SK-N-SH treated with all-trans-retinoic acid at 6 μM for 48 hours (cell line): ENCODE measurements at regions not wholly inside any gene's neighbourhood (a gene's known extent, or its start where the extent isn't known, plus 50 kb on each side); places are given as distances from the start of the nearest gene placed in this dataset.

Experiments used
- ATAC-seq: fragments of 200-7000 bp; cut with Tn5 transposase; 3 replicates; pipeline ENCODE4 v1.9.1; 2020; ENCODE audit warnings: mild to moderate bottlenecking, moderate library complexity
- CSDC2 ChIP-seq: fragments of 250-450 bp; sonication (Bioruptor Pico); IDR thresholded peaks from 2 replicates; pipeline ENCODE4 v1.5.0; 2020; ENCODE audit warnings: mild to moderate bottlenecking, moderate library complexity
- ESRRG ChIP-seq: fragments of 250-450 bp; sonication (Bioruptor Pico); IDR thresholded peaks from 2 replicates; pipeline ENCODE4 v1.6.1; 2021; ENCODE audit warnings: mild to moderate bottlenecking
- GLIS3 ChIP-seq: fragments of 250-450 bp; sonication (Bioruptor Pico); IDR thresholded peaks from 2 replicates; pipeline ENCODE4 v1.5.0; 2020; ENCODE audit warnings: mild to moderate bottlenecking, moderate library complexity
- OSR1 ChIP-seq: fragments of 250-450 bp; sonication (Bioruptor Pico); IDR thresholded peaks from 2 replicates; pipeline ENCODE4 v1.8.0; 2022; ENCODE audit warnings: moderate library complexity, mild to moderate bottlenecking, inconsistent platforms
- PPARA ChIP-seq: fragments of 250-450 bp; sonication (Bioruptor Pico); IDR thresholded peaks from 2 replicates; pipeline ENCODE4 v1.5.0; 2020; ENCODE audit warnings: mild to moderate bottlenecking, borderline replicate concordance
- RARB ChIP-seq: fragments of 250-450 bp; sonication (Bioruptor Pico); IDR thresholded peaks from 2 replicates; pipeline ENCODE4 v1.8.0; 2021; ENCODE audit warnings: mild to moderate bottlenecking, moderate library complexity
- SNAI2 ChIP-seq: fragments of 250-450 bp; sonication (Bioruptor Pico); IDR thresholded peaks from 2 replicates; pipeline ENCODE4 v1.5.0; 2020; ENCODE audit warnings: mild to moderate bottlenecking, moderate library complexity
- TCF4 ChIP-seq: fragments of 250-450 bp; sonication (Bioruptor Pico); IDR thresholded peaks from 2 replicates; pipeline ENCODE4 v1.8.0; 2021; ENCODE audit warnings: mild to moderate bottlenecking, moderate library complexity, borderline replicate concordance
- TOX ChIP-seq: fragments of 250-450 bp; sonication (Bioruptor Pico); IDR thresholded peaks from 2 replicates; pipeline ENCODE4 v1.8.0; 2021; ENCODE audit warnings: mild to moderate bottlenecking, moderate library complexity, borderline replicate concordance
- ZC3H10 ChIP-seq: fragments of 250-450 bp; sonication (Bioruptor Pico); IDR thresholded peaks from 2 replicates; pipeline ENCODE4 v1.5.1; 2021; ENCODE audit warnings: mild to moderate bottlenecking, moderate library complexity
- ZFP3 ChIP-seq: fragments of 250-450 bp; sonication (Bioruptor Pico); IDR thresholded peaks from 2 replicates; pipeline ENCODE4 v1.5.0; 2020; ENCODE audit warnings: mild to moderate bottlenecking, moderate library complexity
- ZFP30 ChIP-seq: fragments of 450-650 bp; formaldehyde crosslinking; IDR thresholded peaks from 2 replicates; pipeline ENCODE4 v1.5.0; 2022; ENCODE audit warnings: mild to moderate bottlenecking, moderate library complexity
- ZNF565 ChIP-seq: fragments of 450-650 bp; formaldehyde crosslinking; conservative IDR thresholded peaks from 2 replicates; pipeline ENCODE4 v1.5.0; 2020; ENCODE audit warnings: low read depth, mild to moderate bottlenecking, moderate library complexity
- ZNF8 ChIP-seq: fragments of 450-650 bp; formaldehyde crosslinking; IDR thresholded peaks from 2 replicates; pipeline ENCODE4 v1.5.0; 2020; ENCODE audit warnings: mild to moderate bottlenecking, moderate library complexity
- TF ChIP-seq, protein P1 (sequence below): fragments of 250-450 bp; sonication (Bioruptor Pico); IDR thresholded peaks from 2 replicates; pipeline ENCODE4 v1.8.0; 2020; ENCODE audit warnings: mild to moderate bottlenecking, moderate library complexity, borderline replicate concordance
- TF ChIP-seq, protein P2 (sequence below): fragments of 250-450 bp; sonication (Bioruptor Pico); IDR thresholded peaks from 2 replicates; pipeline ENCODE4 v1.5.0; 2020; ENCODE audit warnings: mild to moderate bottlenecking, moderate library complexity
- TF ChIP-seq, protein P3 (sequence below): fragments of 250-450 bp; sonication (Bioruptor Pico); IDR thresholded peaks from 2 replicates; pipeline ENCODE4 v1.5.1; 2020; ENCODE audit warnings: low read depth, mild to moderate bottlenecking, moderate library complexity

DNA sequence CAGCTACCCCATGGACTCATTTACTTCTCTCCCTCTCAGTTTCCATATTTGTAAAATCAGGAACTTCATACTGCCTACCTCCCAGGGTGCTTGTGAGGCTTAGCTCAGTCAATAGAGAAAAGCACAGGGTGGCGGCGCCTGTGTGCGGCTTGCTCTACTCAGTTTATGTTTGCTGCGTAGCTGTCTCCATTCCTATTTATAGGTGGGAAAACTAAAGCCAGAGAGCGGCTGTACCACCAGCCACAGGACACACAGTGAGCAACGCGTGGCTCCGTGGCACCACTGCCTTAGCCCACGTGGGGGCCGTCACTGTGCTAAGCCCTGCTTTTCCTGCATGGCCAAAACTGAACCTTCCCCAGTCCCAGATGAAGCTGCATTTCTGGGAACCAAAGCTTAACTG lies 292.4 kb downstream of the TEX29 start (continued):
- TF ChIP-seq, protein P1, sequence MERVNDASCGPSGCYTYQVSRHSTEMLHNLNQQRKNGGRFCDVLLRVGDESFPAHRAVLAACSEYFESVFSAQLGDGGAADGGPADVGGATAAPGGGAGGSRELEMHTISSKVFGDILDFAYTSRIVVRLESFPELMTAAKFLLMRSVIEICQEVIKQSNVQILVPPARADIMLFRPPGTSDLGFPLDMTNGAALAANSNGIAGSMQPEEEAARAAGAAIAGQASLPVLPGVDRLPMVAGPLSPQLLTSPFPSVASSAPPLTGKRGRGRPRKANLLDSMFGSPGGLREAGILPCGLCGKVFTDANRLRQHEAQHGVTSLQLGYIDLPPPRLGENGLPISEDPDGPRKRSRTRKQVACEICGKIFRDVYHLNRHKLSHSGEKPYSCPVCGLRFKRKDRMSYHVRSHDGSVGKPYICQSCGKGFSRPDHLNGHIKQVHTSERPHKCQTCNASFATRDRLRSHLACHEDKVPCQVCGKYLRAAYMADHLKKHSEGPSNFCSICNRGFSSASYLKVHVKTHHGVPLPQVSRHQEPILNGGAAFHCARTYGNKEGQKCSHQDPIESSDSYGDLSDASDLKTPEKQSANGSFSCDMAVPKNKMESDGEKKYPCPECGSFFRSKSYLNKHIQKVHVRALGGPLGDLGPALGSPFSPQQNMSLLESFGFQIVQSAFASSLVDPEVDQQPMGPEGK (CRISPR knock-in tag), result no peak
- no peak for TF ChIP-seq TOX (CRISPR knock-in tag)
- TF ChIP-seq, protein P2, sequence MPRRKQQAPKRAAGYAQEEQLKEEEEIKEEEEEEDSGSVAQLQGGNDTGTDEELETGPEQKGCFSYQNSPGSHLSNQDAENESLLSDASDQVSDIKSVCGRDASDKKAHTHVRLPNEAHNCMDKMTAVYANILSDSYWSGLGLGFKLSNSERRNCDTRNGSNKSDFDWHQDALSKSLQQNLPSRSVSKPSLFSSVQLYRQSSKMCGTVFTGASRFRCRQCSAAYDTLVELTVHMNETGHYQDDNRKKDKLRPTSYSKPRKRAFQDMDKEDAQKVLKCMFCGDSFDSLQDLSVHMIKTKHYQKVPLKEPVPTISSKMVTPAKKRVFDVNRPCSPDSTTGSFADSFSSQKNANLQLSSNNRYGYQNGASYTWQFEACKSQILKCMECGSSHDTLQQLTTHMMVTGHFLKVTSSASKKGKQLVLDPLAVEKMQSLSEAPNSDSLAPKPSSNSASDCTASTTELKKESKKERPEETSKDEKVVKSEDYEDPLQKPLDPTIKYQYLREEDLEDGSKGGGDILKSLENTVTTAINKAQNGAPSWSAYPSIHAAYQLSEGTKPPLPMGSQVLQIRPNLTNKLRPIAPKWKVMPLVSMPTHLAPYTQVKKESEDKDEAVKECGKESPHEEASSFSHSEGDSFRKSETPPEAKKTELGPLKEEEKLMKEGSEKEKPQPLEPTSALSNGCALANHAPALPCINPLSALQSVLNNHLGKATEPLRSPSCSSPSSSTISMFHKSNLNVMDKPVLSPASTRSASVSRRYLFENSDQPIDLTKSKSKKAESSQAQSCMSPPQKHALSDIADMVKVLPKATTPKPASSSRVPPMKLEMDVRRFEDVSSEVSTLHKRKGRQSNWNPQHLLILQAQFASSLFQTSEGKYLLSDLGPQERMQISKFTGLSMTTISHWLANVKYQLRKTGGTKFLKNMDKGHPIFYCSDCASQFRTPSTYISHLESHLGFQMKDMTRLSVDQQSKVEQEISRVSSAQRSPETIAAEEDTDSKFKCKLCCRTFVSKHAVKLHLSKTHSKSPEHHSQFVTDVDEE (CRISPR knock-in tag), result no peak
- no peak for TF ChIP-seq ZNF565 (CRISPR knock-in tag)
- no peak for TF ChIP-seq ZFP30 (CRISPR knock-in tag)
- no peak for TF ChIP-seq ESRRG (CRISPR knock-in tag)
- no peak for TF ChIP-seq PPARA (CRISPR knock-in tag)
- TF ChIP-seq OSR1, result no peak
- no peak for TF ChIP-seq ZFP3 (CRISPR knock-in tag)
- TF ChIP-seq, all 23 proteins: peak for 0

DNA sequence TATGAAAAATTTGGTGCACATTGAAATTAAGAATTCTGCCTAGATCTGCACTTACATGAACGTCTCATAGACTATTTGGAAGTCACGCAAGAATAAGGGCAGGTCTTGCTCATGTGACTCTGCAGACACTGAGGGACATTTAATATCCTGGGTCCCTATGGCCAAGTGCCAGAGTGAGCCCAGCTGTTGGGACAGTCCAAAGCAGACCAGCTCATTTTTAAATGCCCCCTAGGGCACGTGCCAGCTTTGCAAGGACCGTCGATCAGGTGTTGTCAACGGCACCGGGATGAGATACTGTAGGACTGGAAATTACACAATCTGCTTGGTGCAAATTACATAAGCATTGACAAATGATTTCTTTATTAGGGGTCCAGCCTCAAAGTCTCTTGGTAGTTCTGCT lies 293.6 kb downstream of the TEX29 start:
- no peak for ATAC-seq
- TF ChIP-seq, protein P2 (CRISPR knock-in tag), result no peak
- TF ChIP-seq PPARA (CRISPR knock-in tag) (no peak), TCF4 (CRISPR knock-in tag) (no peak), ZC3H10 (CRISPR knock-in tag) (no peak), ZNF8 (CRISPR knock-in tag) (no peak), ZFP3 (CRISPR knock-in tag) (no peak), CSDC2 (CRISPR knock-in tag) (no peak), TOX (CRISPR knock-in tag) (no peak), SNAI2 (no peak), RARB (CRISPR knock-in tag) (no peak), ESRRG (CRISPR knock-in tag) (no peak), ZFP30 (CRISPR knock-in tag) (no peak)
- TF ChIP-seq, protein P3, sequence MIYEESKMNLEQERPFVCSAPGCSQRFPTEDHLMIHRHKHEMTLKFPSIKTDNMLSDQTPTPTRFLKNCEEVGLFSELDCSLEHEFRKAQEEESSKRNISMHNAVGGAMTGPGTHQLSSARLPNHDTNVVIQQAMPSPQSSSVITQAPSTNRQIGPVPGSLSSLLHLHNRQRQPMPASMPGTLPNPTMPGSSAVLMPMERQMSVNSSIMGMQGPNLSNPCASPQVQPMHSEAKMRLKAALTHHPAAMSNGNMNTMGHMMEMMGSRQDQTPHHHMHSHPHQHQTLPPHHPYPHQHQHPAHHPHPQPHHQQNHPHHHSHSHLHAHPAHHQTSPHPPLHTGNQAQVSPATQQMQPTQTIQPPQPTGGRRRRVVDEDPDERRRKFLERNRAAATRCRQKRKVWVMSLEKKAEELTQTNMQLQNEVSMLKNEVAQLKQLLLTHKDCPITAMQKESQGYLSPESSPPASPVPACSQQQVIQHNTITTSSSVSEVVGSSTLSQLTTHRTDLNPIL (CRISPR knock-in tag), result no peak

DNA sequence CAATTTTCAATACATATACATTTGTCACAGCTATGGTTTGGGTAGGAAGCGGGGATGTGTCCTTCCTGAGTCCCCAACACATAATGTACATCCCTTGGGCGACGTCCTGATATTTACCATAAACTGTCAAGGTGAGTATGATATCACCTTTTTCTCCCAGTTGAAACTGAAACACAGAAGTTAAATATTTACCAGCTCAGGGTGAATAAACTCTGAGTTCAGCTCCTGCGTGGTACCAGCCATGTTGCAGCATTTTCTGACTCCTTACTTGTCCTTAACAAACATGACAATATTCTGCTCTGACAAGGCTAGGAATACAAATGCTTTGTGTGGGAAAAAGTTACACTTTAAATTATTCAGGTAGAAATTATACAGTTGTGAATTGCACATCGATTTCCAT lies 294.2 kb downstream of the TEX29 start:
- no peak for ATAC-seq
- no peak for TF ChIP-seq ZFP3 (CRISPR knock-in tag)
- no peak for TF ChIP-seq TOX (CRISPR knock-in tag)
- TF ChIP-seq GLIS3 (CRISPR knock-in tag), result no peak
- no peak for TF ChIP-seq CSDC2 (CRISPR knock-in tag)
- TF ChIP-seq ZNF565 (CRISPR knock-in tag), result no peak
- TF ChIP-seq RARB (CRISPR knock-in tag), result no peak
- TF ChIP-seq, protein P2 (CRISPR knock-in tag), result no peak
